Progenitor cell of endocrine pancreas (in vitro differentiated cells): ENCODE measurements at regions not wholly inside any gene's neighbourhood (a gene's known extent, or its start where the extent isn't known, plus 50 kb on each side); places are given as distances from the start of the nearest gene placed in this dataset.

Experiments used
- DNase-seq: peaks from one replicate; pipeline ENCODE4 v3.0.0; 2021; ENCODE audit warnings: low spot score; ENCODE audit not compliant: unreplicated experiment
- H3K27ac Mint-ChIP-seq: 2 replicates; pipeline ENCODE4 v1.8.0; 2021; ENCODE audit warnings: mild to moderate bottlenecking, moderate library complexity, mixed read lengths
- H3K27me3 Mint-ChIP-seq: 2 replicates; pipeline ENCODE4 v1.8.0; 2021; ENCODE audit warnings: mixed read lengths
- H3K36me3 Mint-ChIP-seq: 2 replicates; pipeline ENCODE4 v1.8.0; 2022; ENCODE audit warnings: mixed read lengths; ENCODE audit not compliant: insufficient read depth
- H3K4me1 Mint-ChIP-seq: 2 replicates; pipeline ENCODE4 v1.8.0; 2021; ENCODE audit warnings: low read depth, mixed read lengths
- H3K4me3 Mint-ChIP-seq: 2 replicates; pipeline ENCODE4 v1.8.0; 2021; ENCODE audit warnings: low read depth, mild to moderate bottlenecking, moderate library complexity, mixed read lengths
- H3K9me3 Mint-ChIP-seq: 2 replicates; pipeline ENCODE4 v1.8.0; 2021; ENCODE audit warnings: low read depth, mixed read lengths
- TF ChIP-seq, protein P1 (sequence below): fragments of 200-600 bp; sonication (generic); IDR thresholded peaks from one replicate; pipeline ENCODE4 v1.5.0; 2021; ENCODE audit warnings: antibody characterized with exemption, mild to moderate bottlenecking; ENCODE audit not compliant: unreplicated experiment

GRCh38 chr11:110989428-110990133 lies 255.9 kb upstream of the POU2AF2 start:
- no peak overlapping the region for H3K4me3 Mint-ChIP-seq
- H3K27me3 Mint-ChIP-seq, result peaks cover 5% of the 10 kb centered on the region
- no peak overlapping the region for H3K27ac Mint-ChIP-seq
- no peaks in the 10 kb centered on the region for H3K9me3 Mint-ChIP-seq
- TF ChIP-seq, protein P1, sequence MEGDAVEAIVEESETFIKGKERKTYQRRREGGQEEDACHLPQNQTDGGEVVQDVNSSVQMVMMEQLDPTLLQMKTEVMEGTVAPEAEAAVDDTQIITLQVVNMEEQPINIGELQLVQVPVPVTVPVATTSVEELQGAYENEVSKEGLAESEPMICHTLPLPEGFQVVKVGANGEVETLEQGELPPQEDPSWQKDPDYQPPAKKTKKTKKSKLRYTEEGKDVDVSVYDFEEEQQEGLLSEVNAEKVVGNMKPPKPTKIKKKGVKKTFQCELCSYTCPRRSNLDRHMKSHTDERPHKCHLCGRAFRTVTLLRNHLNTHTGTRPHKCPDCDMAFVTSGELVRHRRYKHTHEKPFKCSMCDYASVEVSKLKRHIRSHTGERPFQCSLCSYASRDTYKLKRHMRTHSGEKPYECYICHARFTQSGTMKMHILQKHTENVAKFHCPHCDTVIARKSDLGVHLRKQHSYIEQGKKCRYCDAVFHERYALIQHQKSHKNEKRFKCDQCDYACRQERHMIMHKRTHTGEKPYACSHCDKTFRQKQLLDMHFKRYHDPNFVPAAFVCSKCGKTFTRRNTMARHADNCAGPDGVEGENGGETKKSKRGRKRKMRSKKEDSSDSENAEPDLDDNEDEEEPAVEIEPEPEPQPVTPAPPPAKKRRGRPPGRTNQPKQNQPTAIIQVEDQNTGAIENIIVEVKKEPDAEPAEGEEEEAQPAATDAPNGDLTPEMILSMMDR, result no peak
- H3K36me3 Mint-ChIP-seq, result no peaks in the 10 kb centered on the region
- H3K4me1 Mint-ChIP-seq, result no peaks in the 10 kb centered on the region
- DNase-seq, result no peak

DNA sequence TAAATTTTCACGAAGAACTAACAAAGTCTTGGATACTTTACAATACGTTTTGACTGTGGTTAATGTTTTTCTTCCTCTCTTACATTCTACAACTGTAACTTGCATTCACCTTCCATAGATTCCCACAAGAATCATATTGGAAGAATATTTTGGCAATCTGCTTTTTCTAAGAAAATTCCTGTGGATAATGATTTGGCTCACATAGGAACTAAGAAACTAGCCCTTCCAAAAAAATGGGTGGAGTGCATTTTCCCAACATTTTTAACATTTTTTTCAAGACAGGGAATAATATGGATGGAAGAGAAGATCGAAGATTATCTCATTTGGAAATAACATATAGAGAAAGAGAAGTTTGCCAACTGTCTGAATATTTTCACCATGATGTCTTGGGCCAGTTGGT lies 256.9 kb upstream of the POU2AF2 start:
- DNase-seq, result no peak
- Mint-ChIP-seq H3K27me3 (peaks cover 5% of the 10 kb centered on the region), H3K36me3 (no peaks in the 10 kb centered on the region), H3K4me1 (no peaks in the 10 kb centered on the region), H3K4me3 (no peak overlapping the region), H3K9me3 (no peaks in the 10 kb centered on the region), H3K27ac (no peak overlapping the region)
- TF ChIP-seq, protein P1, result no peak

GRCh38 chr11:110986016-110986415 lies 259.5 kb upstream of the POU2AF2 start:
- H3K27me3 Mint-ChIP-seq, result peaks cover 5% of the 10 kb centered on the region
- no peaks in the 10 kb centered on the region for H3K9me3 Mint-ChIP-seq
- TF ChIP-seq, protein P1, result no peak
- H3K36me3 Mint-ChIP-seq, result no peaks in the 10 kb centered on the region
- H3K4me3 Mint-ChIP-seq, result no peak overlapping the region
- H3K27ac Mint-ChIP-seq, result no peak overlapping the region
- H3K4me1 Mint-ChIP-seq, result no peaks in the 10 kb centered on the region
- no peak for DNase-seq

DNA sequence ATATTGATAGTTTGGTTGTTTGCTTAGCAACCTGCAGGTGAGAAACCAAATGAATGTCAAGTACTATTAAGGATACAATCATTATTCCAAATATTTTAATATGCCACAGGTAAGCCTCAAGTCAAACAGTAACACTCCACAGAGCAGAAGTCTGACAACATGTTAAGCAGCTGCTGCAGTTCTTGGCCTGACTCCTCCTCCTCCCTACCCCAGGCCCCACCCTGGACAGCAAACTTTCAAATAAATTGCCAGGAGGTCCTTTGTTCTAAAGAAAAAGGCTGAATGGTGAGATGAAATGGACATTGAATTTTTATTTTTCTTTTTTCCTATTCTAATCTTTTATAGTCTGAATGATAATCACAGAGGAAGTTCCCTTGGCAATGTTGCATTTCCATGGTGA lies 260.0 kb upstream of the POU2AF2 start:
- H3K4me3 Mint-ChIP-seq, result no peak overlapping the region
- TF ChIP-seq, protein P1, result no peak
- H3K27me3 Mint-ChIP-seq, result peaks cover 5% of the 10 kb centered on the region
- H3K27ac Mint-ChIP-seq, result no peak overlapping the region
- no peaks in the 10 kb centered on the region for H3K9me3 Mint-ChIP-seq
- no peak for DNase-seq
- no peaks in the 10 kb centered on the region for H3K36me3 Mint-ChIP-seq
- H3K4me1 Mint-ChIP-seq, result no peaks in the 10 kb centered on the region

DNA sequence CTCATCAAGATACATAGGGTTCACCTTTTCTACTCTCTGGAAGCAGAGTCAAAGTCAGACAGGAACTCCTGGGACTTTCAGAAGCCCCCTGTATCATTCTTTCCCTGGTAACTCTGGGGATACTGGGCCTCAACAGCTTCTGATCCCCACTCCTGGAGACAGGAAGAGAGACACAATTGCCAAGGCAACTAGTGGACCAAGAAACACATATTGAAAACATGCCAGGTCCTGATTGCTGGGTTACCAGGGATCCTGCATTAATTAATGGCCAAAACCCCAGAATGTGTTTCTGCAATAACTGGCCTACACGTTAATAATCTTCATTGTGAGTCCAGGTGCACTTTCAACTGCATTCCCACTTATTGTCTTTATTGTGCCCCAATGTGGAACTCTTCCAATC lies 260.8 kb upstream of the POU2AF2 start:
- Mint-ChIP-seq H3K9me3 (peaks cover under 1% of the 10 kb centered on the region), H3K27ac (no peak overlapping the region), H3K4me1 (no peaks in the 10 kb centered on the region), H3K4me3 (no peak overlapping the region), H3K36me3 (no peaks in the 10 kb centered on the region), H3K27me3 (peaks cover 5% of the 10 kb centered on the region)
- no peak for DNase-seq
- TF ChIP-seq, protein P1, result no peak
